ENCODE measurements at regions not wholly inside any gene's neighbourhood (a gene's known extent, or its start where the extent isn't known, plus 50 kb on each side); places are given as distances from the start of the nearest gene placed in this dataset.

DNA sequence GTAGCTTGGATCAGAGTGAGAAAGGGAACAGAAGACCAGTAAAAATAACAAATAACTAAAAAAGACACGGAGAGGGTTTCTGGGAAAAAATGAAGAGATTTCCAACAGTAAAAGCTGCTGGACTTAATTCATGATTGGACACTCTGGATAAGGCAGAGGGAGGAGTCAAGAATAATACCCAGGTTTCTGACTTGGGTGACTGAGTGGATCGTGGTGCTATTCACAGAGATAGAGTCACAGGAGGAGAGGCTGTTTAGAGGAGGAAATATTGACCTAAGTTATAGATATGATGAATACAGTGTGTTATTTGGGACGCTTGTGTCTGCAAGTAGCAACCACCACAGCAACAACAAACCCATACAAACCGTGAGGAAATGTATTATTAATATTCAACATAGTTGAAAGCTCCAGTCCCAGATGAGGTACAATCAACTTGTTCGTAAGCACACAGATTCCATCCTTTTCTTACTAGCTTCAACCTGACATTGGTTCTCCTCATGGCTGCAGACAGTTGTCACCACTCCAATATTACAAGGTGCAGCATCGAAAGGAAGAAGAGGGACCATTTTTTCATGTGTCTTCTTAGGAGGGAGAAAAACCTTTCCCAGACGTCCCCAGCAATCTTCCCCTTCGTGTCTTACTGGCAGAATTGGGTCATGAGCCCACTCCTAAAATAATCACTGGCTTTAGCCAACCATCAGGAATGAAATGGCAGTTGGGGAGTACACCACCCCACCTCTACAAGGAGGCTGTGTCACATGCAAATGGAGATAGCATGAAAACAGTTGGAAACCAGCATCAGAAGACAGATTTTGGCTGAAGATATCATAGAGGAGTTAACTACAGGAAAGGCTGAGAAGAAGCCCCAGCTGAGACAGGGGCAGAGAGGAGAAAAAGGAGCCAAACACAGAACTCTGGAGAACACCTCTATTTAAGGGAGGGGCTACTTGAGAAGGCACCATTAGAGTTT, 387.8 kb downstream of the SHQ1 start:
- Histone ChIP-seq H3K9me3 (ENCODE audit: low read depth, low read length) (no peaks in the 10 kb centered on the region), H3K4me3 (ENCODE audit: low read length) (no peak overlapping the region), H3K27me3 (ENCODE audit: insufficient read depth, low read length) (no peaks in the 10 kb centered on the region), H3K4me1 (ENCODE audit: insufficient read depth, low read length) (peaks cover 5% of the 10 kb centered on the region)

DNA sequence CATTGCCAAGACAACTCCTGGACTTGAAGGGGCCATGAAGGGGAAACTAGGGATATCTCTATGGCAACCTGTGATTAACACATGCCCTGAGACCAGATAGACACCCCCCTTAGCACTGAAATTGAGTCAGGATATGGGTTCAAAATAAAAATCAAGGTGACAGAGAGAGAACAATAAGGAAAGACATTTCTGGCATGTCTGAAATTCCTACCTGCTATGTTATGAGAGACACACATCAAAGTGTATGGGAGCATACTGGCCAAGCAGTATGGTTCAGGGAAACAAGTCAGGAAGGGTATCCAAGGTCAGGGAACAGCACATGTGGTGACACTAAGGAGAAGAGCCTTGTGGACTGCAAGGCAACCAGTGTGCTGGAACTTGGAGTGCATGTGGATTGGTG, 388.7 kb downstream of the SHQ1 start:
- H3K9me3 ChIP-seq (ENCODE audit: low read depth, low read length) = no peaks in the 10 kb centered on the region
- H3K4me3 ChIP-seq (ENCODE audit: low read length) = no peak overlapping the region
- peaks cover 14% of the 10 kb centered on the region for H3K4me1 ChIP-seq (ENCODE audit: insufficient read depth, low read length)
- H3K27me3 ChIP-seq (ENCODE audit: insufficient read depth, low read length) = no peaks in the 10 kb centered on the region

DNA sequence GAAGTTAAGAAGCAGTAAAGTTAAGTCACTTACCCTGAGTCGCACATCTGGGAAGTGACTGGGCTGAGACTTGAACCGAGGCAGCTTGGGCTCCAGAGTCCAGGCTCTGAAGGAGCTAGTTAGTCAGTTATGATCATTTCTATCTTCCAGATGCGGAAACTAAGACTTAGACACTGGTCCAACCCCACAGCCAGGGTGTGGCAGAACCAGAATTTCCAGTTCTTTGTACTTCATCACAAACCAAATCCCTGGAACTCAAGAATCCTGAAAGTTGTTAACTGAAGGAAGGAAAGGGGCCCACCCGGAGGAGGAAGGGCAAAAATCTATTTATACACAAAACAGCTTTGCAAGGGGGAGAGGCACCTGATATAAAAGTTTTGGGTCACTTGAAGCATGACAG, 389.9 kb downstream of the SHQ1 start:
- Histone ChIP-seq H3K27me3 (ENCODE audit: insufficient read depth, low read length) (no peaks in the 10 kb centered on the region), H3K4me1 (ENCODE audit: insufficient read depth, low read length) (peaks cover 15% of the 10 kb centered on the region), H3K4me3 (ENCODE audit: low read length) (no peak overlapping the region), H3K9me3 (ENCODE audit: low read depth, low read length) (no peaks in the 10 kb centered on the region)

GRCh38 chr3:72454441-72454840, 393.8 kb downstream of the SHQ1 start:
- H3K4me3 ChIP-seq (ENCODE audit: low read length) = no peak overlapping the region
- H3K27me3 ChIP-seq (ENCODE audit: insufficient read depth, low read length) = no peaks in the 10 kb centered on the region

DNA sequence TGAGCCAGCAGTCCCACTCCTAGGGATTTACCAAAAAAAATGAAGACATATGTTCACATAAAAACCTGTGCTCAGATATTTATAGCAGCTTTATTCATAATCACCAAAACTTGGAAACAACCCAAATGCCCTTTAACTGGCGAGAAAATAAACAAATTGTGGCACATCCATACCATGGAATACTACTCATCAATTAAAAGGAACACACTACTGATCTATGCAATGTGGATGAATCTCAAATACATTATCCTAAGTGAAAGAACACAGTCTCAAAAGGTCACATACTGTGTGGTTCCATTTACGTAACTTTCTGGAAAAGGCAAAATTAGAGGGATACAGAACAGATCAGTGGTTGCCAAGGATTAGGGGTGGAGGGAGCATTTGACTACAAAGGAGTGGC, 394.5 kb downstream of the SHQ1 start:
- peaks cover 15% of the 10 kb centered on the region for H3K4me1 ChIP-seq (ENCODE audit: insufficient read depth, low read length)
- no peaks in the 10 kb centered on the region for H3K9me3 ChIP-seq (ENCODE audit: low read depth, low read length)
- no peak overlapping the region for H3K4me3 ChIP-seq (ENCODE audit: low read length)
- no peaks in the 10 kb centered on the region for H3K27me3 ChIP-seq (ENCODE audit: insufficient read depth, low read length)

More at GRCh38 chr3:72454441-72454840, 393.8 kb downstream of the SHQ1 start:
- H3K4me1 ChIP-seq (ENCODE audit: insufficient read depth, low read length) = peaks cover 15% of the 10 kb centered on the region
- H3K9me3 ChIP-seq (ENCODE audit: low read depth, low read length) = no peaks in the 10 kb centered on the region

DNA sequence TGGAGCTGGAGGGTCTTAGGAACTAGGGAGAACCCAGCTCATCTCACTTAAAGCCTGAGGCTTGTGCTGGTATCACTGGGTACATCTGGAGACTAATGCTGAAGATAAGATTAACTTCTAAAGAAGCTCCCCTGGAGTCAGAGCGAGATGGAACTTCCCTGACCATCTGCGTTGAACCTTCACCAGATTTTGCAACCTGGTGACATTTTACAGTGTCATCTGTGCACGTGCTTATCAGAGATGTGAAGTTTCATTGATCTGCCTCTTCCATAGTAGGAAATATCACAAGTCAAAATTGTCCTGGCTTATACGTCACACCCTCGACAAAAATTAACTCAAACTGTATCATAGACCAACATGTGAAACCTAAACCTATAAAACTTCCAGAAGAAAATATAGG, 395.5 kb downstream of the SHQ1 start:
- Histone ChIP-seq H3K9me3 (ENCODE audit: low read depth, low read length) (no peaks in the 10 kb centered on the region), H3K4me1 (ENCODE audit: insufficient read depth, low read length) (peaks cover 16% of the 10 kb centered on the region), H3K27me3 (ENCODE audit: insufficient read depth, low read length) (no peaks in the 10 kb centered on the region), H3K4me3 (ENCODE audit: low read length) (no peak overlapping the region)

DNA sequence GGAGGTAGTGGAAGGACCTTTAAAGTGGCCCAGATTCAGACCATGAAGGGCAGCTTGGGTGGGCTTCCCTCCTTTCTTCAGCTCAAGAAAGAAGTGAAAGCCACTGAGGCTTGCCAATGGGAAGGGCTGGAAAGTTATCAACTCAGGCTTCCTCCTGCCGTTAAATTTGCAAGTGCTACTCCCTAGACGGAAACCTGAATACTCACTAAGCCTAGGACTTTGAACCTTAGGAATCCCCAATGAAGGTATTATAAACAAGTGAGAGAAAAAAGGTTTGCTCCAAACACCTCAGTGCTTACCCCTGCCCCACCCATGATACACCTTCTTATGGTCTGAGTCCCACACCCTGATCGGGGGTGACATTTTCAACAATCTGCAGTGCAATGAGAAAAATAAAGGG, 396.4 kb downstream of the SHQ1 start:
- no peaks in the 10 kb centered on the region for H3K9me3 ChIP-seq (ENCODE audit: low read depth, low read length)
- H3K4me1 ChIP-seq (ENCODE audit: insufficient read depth, low read length) = peaks cover 21% of the 10 kb centered on the region
- no peak overlapping the region for H3K4me3 ChIP-seq (ENCODE audit: low read length)
- H3K27me3 ChIP-seq (ENCODE audit: insufficient read depth, low read length) = no peaks in the 10 kb centered on the region

GRCh38 chr3:72449551-72449950, 398.7 kb downstream of the SHQ1 start:
- Histone ChIP-seq H3K4me1 (ENCODE audit: insufficient read depth, low read length) (peaks cover 21% of the 10 kb centered on the region), H3K9me3 (ENCODE audit: low read depth, low read length) (no peaks in the 10 kb centered on the region), H3K4me3 (ENCODE audit: low read length) (no peak overlapping the region), H3K27me3 (ENCODE audit: insufficient read depth, low read length) (no peaks in the 10 kb centered on the region)

DNA sequence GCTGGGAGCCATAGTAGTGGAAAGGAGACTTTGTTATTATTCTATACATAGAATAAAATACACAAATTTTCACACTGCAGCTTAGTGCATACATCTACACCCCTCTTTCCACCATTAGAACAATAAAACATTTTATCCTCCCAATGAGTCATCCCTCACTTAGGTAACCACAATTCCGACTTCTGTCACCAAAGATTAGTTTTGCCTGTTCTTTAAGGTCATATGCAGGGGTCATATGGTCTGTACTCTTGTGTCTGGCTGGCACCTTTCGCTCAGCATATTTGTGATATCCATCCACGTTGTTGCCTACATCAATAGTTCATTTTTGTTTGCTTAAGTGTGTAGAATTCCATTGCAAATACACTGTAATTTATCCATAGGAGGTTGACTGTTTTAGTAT, 399.4 kb downstream of the SHQ1 start:
- Histone ChIP-seq H3K4me3 (ENCODE audit: low read length) (no peak overlapping the region), H3K4me1 (ENCODE audit: insufficient read depth, low read length) (peaks cover 27% of the 10 kb centered on the region), H3K9me3 (ENCODE audit: low read depth, low read length) (no peaks in the 10 kb centered on the region), H3K27me3 (ENCODE audit: insufficient read depth, low read length) (no peaks in the 10 kb centered on the region)

GRCh38 chr3:72448375-72448823, 399.8 kb downstream of the SHQ1 start:
- H3K4me1 ChIP-seq (ENCODE audit: insufficient read depth, low read length) = peaks cover 32% of the 10 kb centered on the region
- H3K4me3 ChIP-seq (ENCODE audit: low read length) = no peak overlapping the region
- no peaks in the 10 kb centered on the region for H3K27me3 ChIP-seq (ENCODE audit: insufficient read depth, low read length)
- H3K9me3 ChIP-seq (ENCODE audit: low read depth, low read length) = no peaks in the 10 kb centered on the region

GRCh38 chr3:72447059-72447946, 400.9 kb downstream of the SHQ1 start:
- Histone ChIP-seq H3K4me1 (ENCODE audit: insufficient read depth, low read length) (peaks cover 43% of the 10 kb centered on the region), H3K9me3 (ENCODE audit: low read depth, low read length) (no peaks in the 10 kb centered on the region), H3K4me3 (ENCODE audit: low read length) (peak overlapping the region; percentile 97), H3K27me3 (ENCODE audit: insufficient read depth, low read length) (no peaks in the 10 kb centered on the region)

GRCh38 chr3:72446218-72447058, 401.8 kb downstream of the SHQ1 start, which contains the start of gene RYBP:
TSS of gene RYBP (minus strand) at chr3:72446621.
- Histone ChIP-seq H3K4me1 (ENCODE audit: insufficient read depth, low read length) (peaks cover 44% of the 10 kb centered on the region), H3K9me3 (ENCODE audit: low read depth, low read length) (no peaks in the 10 kb centered on the region), H3K4me3 (ENCODE audit: low read length) (peak within 1 kb of the TSS; percentile 97), H3K27me3 (ENCODE audit: insufficient read depth, low read length) (no peaks in the 10 kb centered on the region)

GRCh38 chr3:72445827-72446217, 402.4 kb downstream of the SHQ1 start:
- Histone ChIP-seq H3K9me3 (ENCODE audit: low read depth, low read length) (no peaks in the 10 kb centered on the region), H3K4me1 (ENCODE audit: insufficient read depth, low read length) (peaks cover 49% of the 10 kb centered on the region), H3K4me3 (ENCODE audit: low read length) (peak overlapping the region; percentile 97)

DNA sequence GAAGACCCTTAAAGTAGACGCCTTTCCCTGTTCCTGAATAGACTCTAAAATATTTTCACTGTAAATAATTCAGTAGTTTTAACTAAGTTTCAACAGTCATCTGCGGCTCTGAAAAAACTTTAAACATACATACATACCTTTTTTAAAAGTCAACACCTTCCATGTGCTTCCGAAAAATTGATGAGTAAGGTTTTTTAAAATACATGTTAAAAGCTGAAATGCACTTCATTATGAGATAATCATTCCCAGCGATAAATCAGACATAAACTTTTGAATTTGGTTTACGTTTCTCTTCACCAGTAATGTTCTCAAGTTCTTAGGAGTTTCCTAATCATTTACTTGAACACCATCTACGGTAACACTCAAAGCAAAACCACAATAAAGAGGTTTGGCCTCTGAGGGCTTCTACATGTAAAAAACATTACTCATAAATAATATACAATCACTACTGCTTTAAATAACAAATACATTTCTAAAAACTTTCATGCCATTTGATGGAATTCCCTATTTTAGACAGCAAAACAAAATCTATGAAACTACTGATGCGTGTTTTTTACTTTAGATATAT, 403.5 kb downstream of the SHQ1 start:
- H3K27me3 ChIP-seq (ENCODE audit: insufficient read depth, low read length) = no peaks in the 10 kb centered on the region
- no peak overlapping the region for H3K4me3 ChIP-seq (ENCODE audit: low read length)
- H3K9me3 ChIP-seq (ENCODE audit: low read depth, low read length) = no peaks in the 10 kb centered on the region
- H3K4me1 ChIP-seq (ENCODE audit: insufficient read depth, low read length) = peaks cover 60% of the 10 kb centered on the region

More at GRCh38 chr3:72445827-72446217, 402.4 kb downstream of the SHQ1 start:
- no peaks in the 10 kb centered on the region for H3K27me3 ChIP-seq (ENCODE audit: insufficient read depth, low read length)

Data from mononuclear cell (primary cell).